COLO668 (cell line): ENCODE measurements at regions not wholly inside any gene's neighbourhood (a gene's known extent, or its start where the extent isn't known, plus 50 kb on each side); places are given as distances from the start of the nearest gene placed in this dataset.

Source experiments
- DNase-seq: peaks from one replicate; lab custom pipeline; 2025; ENCODE audit not compliant: unreplicated experiment; lab: John Stamatoyannopoulos, UW

GRCh38 chr16:6946802-6947201 lies 385.8 kb upstream of the RBFOX1 start:
- DNase-seq, result no peak

GRCh38 chr16:6946106-6946505 lies 386.5 kb upstream of the RBFOX1 start:
- no peak for DNase-seq

- no peak for DNase-seq
Observed at GRCh38 chr16:6940968-6941367, 391.7 kb upstream of the RBFOX1 start.

DNA sequence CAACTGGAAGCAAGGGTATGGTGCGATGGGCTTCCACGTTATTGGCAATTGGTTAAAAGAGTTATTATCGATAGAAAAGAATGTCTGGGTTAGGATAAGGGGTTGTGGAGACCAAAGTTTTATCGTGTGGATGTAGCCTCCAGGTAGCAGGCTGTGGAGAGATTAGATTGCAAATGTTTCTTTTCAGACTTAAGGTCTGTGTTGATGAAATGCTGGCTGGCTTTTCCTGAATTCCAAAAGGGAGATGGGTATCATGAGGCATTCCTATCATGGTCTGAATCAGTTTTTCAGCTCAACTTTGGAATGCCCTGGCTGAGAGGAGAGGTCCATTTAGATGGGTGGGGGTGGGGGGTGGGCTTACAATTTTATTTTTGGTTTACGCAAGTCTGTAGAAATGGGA lies 395.0 kb upstream of the RBFOX1 start:
- DNase-seq, result no peak

DNA sequence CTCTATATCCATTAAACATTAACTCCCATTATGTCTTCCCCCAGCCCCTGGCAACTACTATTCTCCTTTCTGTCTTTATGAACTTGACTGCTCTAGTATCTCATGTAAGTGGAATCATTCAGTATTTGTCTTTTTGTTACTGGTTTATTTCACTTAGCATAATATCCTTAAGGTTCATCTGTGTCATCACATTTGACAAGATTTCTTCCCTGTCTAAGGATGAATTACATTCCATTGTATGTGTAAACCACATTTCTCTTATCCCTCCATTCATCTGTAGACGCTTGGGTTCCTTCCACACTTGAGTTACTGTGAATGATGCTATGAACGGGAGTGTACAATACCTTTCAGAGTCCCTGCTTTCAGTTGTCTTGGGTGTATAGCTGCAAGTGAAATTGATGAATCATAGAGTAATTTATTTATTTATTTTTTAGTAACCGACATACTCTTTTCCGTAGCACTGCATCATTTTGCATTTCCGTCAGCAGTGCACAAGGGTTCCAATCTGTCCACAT lies 399.7 kb upstream of the RBFOX1 start:
- no peak for DNase-seq

DNA sequence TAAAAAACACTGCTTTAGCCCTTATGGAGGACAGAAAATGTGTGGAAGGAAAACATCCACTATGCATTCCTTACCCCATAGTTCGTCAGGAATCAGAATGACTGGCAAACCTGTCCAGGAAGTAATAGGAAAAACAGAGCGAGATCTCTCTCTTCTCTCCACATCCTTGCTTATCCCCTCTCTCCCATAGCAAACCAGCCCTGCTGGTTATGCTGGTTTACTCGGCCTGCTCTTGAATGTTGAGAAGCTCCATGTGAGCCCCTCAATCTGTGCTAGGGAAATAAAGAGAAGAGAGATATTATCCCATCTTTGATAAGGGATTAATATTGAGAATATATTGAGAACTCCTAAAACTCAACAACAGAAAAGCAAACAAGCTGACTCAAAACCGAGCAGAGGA lies 402.8 kb upstream of the RBFOX1 start:
- DNase-seq, result no peak

DNA sequence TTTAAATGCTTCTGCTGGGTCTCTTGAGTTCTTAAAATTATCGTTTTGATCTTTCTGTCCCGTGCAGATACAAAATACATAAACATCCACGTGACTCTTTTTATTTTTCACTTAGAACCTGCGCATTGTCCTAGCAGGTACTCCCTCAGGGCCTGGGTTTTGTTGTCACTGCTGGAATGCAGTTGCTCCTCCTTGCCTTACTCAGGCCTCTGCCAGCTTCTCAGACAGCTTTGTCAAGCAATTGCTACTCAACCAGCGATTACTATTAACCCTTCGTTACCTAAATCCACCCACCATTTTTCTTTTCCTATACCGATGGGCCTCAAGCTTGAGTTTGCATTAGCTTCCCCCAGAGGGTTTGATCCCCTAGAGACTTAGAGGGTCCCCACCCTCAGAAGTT lies 405.9 kb upstream of the RBFOX1 start:
- no peak for DNase-seq

DNA sequence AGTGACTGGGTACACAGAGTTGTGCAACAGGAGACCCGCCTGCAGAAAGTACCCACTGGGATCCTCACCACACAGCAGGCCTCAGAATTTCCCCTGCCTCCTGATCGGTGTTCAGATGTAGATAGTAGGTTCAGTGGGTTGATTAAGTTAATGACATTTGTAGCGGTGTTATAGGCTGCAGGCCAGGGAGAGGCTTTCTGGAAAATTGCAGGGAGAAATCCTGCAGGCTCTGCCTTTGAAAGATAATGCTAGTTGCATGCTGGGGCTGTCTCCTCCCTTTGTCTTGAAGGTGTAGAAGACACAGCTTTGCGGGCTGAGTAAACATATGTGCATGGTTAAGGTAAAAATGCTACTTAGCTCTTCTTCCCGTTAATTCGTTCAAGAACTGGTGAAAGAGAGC lies 406.3 kb upstream of the RBFOX1 start:
- DNase-seq, result no peak

- no peak for DNase-seq
Observed at GRCh38 chr16:6918646-6919045, 414.0 kb upstream of the RBFOX1 start.

DNA sequence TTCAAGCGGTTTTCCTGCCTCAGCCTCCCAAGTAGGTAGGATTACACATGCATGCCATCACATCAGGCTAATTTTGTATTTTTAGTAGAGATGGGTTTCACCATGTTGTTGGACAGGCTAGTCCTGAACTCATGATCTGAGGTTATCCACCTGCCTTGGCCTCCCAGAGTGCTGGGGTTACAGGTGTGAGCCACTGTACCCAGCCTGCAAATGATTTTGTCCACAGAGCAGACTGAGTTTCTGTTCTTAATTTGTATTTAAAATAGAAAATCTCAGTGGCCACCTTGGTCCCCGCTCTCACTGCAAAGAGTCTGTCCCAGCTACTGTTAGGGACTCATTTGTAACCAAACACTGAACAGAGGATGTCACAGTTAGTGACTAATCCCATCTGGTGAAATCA lies 415.7 kb upstream of the RBFOX1 start:
- DNase-seq, result no peak

- DNase-seq, result no peak
Observed at GRCh38 chr16:6913566-6913965, 419.1 kb upstream of the RBFOX1 start.

DNA sequence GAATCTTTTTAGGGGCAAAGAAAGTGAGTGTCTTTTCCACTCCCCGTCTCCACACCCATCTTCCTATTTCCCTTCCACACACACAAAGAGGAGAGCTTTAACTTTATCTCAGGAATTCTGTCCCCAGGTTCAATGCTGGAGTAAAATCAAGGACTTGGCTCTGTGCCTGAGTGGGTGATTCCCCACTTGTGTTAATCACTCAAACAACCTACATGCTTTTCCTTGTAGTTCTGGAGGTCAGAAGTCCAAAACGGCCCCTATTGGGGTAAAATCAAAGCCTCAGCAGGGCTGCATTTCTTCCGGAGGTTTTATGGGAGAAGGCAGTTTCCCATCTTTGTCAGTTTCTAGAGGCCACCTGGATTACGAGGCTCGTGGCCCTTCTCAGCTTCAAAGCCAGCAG lies 422.3 kb upstream of the RBFOX1 start:
- no peak for DNase-seq

DNA sequence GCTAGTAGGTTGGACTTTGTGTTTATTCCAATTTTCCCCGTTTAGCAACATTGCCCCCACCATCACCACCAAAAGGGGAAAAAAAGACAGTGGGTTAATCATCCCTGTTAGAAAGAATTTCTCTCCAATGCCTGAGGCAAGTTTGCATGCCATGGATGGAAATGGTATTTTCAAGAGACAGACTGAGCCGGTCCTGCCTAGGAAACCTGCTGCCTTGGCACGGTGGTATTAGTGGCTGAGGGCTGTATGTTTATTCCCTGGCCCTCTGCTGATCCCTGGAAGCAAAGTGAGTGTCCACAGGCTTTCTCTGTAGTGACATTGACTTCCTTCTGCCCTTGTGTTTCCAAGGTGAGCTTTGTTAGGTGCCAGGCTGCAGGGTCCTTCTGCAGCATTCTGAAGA lies 427.0 kb upstream of the RBFOX1 start:
- DNase-seq, result no peak

DNA sequence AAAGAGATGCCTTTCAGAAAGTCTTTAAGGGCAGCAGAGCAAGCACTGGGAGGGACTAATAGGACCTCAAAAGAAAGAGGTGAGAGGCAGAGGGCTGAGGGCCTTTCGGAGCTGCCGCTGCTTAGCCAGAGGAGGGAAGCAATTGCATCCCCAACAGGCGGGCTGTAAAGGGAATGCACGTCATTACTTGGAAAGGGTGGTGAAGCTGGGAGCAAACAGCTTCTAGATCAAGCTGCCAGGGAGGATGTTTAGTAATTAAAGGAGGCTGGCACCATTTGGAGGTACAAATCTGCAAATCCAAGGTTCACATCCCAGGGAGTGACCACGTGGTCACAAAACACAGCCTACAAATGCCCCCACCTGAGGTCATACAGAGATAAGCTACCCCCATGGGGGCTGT lies 429.0 kb upstream of the RBFOX1 start:
- DNase-seq, result no peak

- no peak for DNase-seq
Observed at GRCh38 chr16:6898896-6899295, 433.7 kb upstream of the RBFOX1 start.

DNA sequence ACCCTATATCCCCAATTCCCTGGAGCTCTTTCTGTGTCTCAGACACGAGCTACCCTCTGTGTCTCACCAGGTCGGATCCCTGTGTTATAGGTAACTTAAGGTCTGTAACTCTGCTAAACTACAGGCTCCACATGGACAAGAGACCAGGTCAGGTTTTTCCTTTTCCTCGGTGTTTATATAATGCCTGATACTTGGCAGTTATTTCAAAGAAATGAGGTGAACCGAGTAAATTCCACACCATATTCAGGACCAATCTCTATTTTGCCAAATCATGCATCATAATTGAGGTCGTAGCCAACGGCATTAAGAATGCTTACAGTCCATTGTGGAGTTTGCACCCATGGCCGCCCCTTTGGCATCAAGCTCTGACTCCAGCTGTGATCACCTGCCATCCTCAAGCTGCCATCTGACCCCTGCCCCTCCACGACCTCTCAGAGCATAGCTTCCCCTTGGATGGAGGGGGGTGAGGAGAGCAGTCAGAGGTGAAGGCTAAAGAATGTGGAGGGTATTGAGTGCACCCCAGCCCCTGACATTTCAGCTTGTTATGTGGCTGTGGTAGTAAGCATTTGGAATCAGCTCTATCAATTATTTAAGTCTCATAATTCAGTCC lies 434.7 kb upstream of the RBFOX1 start:
- DNase-seq, result no peak

DNA sequence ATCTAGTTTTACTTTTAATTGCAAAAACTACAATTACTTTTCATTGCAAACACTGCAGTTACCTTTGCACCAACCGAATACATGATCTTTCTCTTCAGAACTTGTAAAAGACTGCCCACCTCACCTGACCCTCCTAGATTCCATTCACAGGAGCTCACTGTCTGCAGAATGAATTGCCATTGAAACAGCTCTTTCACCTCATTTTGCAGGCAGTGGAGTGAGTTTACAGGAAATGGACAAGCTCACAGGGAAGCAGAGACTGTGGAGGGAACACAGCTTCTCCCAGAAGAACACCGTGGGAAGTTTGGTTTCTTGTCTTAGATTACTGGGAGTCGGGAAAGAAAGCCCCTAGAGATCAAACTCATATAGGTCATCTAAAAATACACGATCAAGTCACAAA lies 439.7 kb upstream of the RBFOX1 start:
- DNase-seq, result no peak

DNA sequence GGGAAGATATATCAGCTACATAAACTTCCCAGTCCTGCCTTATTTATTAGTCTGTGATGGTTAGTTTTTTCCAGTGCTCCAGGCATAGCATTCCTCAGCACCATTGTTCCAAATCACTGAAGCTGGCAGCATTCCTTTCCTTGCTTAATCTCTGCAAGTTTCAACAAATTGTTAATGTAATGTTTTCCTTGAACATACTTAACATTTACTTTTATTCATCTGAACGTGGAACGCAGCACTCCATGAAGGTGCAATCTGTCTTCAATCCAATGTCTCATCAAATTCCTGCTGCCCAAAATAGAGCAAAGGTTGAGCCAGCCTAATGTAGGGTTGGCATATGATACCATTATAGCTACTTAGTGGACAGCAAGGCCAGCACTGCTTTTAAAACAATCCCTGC lies 441.1 kb upstream of the RBFOX1 start:
- no peak for DNase-seq

DNA sequence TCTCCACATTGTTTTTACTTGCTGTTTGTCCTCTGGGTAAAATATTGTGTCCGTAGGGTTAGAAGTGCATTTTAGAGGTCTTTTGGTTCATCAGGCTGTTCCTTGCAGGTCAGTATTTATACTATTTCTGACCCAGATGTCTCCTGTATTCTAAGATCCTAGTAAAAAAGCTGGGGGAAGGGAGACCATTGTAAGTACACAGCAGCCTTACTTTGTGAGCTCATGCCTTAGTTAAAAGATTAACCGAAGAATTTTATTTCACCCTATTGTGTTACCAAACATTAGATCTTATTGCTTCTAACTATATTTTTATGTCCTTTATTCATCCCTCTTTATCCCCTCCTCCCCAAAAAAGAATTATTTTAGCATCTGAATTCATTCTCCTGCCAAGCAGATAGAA lies 444.1 kb upstream of the RBFOX1 start:
- no peak for DNase-seq

DNA sequence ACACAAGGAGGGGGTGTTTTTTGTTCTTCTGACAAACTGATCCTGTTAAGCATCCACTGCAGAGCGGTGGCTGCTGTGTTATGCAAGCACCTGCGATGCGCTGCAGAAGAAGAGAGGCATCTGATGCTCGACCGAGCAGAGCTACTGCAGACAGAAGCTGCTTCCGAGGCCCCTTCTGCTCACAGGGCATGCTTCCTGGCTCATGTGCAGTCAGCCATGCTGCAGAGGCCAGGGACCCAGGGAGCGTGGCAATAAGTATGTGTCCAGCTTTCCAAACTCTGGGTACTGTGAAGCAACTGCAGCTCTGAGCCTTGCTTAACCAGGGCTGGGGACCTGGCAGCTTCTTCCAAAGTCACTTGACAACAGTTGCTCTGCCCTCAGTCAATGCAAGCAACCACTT lies 448.6 kb upstream of the RBFOX1 start:
- DNase-seq, result no peak

GRCh38 chr16:6880263-6880662 lies 452.4 kb upstream of the RBFOX1 start:
- DNase-seq, result no peak

DNA sequence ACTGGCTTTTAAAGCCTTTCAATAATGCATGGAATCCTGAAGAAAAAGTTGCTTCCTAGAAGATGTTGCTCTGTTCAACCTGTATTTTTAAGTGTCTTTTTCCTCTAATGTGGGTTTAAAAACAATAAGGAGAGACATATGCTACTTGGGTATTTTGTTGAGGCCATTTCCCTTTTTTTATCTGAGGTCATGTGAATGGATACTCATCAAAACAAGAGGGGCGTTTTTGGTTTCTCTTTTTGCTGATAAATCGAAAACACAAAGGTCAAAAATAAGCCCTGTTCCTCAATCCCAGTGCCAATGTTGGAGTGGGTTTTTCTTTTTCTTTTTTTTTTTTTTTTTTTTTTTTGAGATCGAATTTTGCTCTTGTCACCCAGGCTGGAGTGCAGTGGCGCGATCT lies 468.0 kb upstream of the RBFOX1 start:
- no peak for DNase-seq

GRCh38 chr16:6864244-6864643 lies 468.4 kb upstream of the RBFOX1 start:
- DNase-seq, result no peak

GRCh38 chr16:6863135-6863534 lies 469.5 kb upstream of the RBFOX1 start:
- no peak for DNase-seq
